Retinal pigment epithelial cell (primary cell): ENCODE measurements at regions not wholly inside any gene's neighbourhood (a gene's known extent, or its start where the extent isn't known, plus 50 kb on each side); places are given as distances from the start of the nearest gene placed in this dataset.
"Not testable (repeated sequence)": the region's sequence is repeated elsewhere in the genome, so short reads cannot be mapped to it uniquely, and the experiment has no call there.

Source experiments
- DNase-seq: peaks from one replicate; pipeline ENCODE4 v3.0.0-alpha.2; 2010; ENCODE audit warnings: low read depth
- H3K4me3 ChIP-seq: 2 replicates; pipeline ENCODE4 v1.5.1; 2011; ENCODE audit warnings: mild to moderate bottlenecking, low read length, control low read depth, moderate library complexity
- TF ChIP-seq, protein P1 (sequence below): conservative IDR thresholded peaks from 2 replicates; pipeline ENCODE4 v1.5.1; 2011; ENCODE audit warnings: low read depth, low read length, control low read depth, inconsistent platforms

DNA sequence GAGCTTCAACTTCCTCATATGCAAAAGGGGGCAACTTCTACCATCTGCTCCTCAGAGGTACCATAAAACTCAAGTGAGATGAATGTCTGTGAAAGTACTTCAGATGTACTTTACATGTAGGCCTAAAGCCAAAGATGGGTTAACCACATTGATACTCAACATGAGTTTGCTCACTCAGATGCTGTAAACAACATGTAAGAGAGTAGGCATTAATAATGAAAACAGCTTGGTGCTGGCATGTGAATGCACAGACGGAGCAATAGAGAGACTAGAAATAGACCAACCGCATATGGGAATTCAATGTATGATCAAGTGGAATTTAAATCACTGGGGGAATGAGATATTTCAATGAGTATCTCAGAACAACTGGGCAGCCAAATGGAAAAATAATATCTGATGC is 143.8 kb upstream of the CDYL start:
- TF ChIP-seq, protein P1, sequence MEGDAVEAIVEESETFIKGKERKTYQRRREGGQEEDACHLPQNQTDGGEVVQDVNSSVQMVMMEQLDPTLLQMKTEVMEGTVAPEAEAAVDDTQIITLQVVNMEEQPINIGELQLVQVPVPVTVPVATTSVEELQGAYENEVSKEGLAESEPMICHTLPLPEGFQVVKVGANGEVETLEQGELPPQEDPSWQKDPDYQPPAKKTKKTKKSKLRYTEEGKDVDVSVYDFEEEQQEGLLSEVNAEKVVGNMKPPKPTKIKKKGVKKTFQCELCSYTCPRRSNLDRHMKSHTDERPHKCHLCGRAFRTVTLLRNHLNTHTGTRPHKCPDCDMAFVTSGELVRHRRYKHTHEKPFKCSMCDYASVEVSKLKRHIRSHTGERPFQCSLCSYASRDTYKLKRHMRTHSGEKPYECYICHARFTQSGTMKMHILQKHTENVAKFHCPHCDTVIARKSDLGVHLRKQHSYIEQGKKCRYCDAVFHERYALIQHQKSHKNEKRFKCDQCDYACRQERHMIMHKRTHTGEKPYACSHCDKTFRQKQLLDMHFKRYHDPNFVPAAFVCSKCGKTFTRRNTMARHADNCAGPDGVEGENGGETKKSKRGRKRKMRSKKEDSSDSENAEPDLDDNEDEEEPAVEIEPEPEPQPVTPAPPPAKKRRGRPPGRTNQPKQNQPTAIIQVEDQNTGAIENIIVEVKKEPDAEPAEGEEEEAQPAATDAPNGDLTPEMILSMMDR = no peak
- DNase-seq = no peak
- no peak overlapping the region for H3K4me3 ChIP-seq

DNA sequence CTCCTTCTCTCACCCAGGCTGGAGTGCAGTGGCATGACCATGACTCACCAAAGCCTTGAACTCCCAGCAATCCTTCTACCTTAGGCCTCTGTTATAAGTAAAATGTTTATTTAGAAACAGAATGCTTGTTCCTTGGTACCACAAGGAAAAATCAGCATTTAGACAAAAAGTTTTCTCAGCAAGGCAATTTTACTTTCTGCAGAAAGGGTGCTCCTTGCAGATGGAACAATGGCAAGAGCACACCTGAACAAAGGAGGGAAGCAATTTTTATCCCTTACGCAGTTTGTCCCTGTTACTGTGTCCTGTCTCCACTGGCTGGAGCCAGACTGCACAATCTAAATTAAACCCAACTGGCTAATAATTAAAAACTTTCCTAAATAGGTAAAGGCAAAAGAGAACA is 146.4 kb upstream of the CDYL start:
- not testable (repeated sequence) for DNase-seq, H3K4me3 ChIP-seq

DNA sequence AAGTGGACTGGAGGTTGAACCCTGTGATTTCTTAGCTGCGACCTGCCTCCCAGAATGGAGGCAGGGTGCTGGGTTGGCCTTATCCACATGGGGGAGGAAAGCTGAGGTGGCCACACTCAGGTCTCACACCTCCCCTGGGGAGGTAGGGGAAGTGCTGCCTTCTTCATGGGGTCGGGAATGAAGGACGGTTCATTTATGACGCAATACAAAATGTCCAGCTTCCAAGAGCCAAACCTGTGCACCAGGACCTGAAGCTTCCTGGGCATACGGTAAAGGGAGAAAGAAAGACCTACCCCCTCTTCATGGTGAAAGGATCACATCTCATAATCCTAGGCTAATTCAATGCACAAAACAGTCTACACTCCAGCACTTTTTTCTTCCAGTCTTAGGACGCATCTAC is 150.6 kb upstream of the CDYL start:
- no peak overlapping the region for H3K4me3 ChIP-seq
- DNase-seq = no peak
- TF ChIP-seq, protein P1 = no peak

DNA sequence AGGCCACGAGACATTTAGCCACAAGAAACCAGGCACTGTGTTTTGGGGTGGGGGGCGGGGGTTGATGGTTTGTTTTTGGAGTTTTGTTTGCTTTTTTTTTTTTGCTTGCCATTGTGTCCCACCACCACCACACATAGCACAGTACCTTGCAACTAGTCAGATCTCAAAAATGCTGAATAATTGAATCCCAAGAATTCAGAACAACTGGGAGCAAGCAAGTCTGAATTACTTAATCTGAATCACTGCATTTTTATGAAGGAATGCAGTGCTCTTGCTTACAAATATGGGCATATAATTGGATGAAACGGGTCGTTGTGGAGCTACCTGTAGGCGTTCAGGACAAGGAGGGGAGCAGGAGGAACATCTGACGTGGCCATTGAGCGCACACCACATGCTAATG is 151.5 kb upstream of the CDYL start:
- TF ChIP-seq, protein P1 = no peak
- DNase-seq = no peak

DNA sequence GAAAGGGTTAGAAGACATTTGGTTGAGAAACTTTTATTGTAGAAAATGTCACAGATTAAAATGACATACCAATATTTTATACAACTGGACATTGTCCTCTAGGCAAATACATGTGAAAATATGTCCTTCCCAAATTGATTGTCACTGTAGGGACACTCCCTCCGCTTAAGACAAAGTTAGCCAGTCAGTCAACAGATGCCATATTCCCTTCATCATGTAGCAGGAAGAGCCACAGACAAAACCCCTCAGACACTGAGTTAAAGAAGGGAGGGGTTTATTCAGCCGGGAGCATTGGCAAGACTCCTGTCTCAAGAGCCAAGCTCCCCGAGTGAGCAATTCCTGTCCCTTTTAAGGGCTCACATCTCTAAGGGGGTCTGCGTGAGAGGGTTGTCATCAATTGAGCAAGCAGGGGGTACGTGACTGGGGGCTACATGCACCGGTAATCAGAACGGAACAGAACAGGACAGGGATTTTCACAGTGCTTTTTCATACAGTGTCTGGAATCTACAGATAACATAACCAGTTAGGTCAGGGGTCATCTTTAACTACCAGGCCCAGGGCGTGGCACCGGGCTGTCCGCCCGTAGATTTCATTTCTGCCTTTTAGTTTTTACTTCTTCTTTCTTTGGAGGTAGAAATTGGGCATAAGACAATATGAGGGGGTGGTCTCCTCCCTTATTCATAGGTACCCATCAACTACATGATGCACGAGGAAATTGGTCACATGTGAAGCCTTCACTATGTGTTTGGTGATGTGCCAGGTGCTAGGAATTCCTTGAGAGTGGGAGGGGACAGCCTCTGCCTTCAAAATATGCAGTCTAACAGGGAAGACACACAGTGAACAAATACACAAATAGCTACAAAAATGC is 155.7 kb upstream of the CDYL start:
- H3K4me3 ChIP-seq = no peak overlapping the region
- DNase-seq = no peak
- TF ChIP-seq, protein P1 = no peak

More for the DNA sequence above, 151.5 kb upstream of the CDYL start:
- H3K4me3 ChIP-seq = no peak overlapping the region

DNA sequence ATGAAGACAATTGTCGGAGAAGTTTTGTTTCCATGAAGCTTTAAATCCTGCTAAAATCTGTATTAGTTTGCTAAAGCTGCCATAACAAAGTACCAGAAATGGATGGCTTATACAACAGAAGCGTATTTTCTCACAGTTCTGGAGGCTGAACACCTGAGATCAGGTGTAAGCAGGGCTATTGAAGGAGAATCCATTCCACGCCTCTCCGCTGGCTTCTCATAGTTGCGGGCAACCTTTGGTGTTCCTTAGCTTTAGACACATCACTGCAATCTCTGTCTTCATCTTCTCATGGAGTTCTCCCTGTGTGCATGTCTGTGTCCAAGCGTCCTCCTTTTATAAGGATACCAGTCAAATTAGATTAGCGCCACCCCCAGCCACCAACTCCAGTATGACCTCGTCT is 159.9 kb upstream of the CDYL start:
- H3K4me3 ChIP-seq = no peak overlapping the region
- no peak for DNase-seq
- TF ChIP-seq, protein P1 = no peak

DNA sequence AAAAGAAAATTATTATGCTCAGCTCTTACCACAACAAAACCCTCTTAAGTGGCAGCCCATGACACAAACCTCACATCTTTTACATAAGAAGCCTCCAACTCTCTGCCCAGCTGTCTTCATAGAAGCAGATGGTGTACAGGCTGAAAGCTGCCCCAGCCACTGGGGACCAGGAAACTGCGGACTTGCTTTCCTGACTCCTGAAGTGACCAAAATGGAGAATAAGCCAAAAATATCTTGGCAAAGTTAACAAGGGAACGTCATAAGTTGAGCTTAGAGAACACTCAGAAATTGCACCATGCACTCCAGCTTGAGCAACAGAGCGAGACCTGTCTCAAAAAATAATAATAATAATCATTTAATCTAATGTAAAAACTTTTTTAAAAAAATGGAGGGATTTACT is 160.3 kb upstream of the CDYL start:
- no peak overlapping the region for H3K4me3 ChIP-seq
- TF ChIP-seq, protein P1 = no peak
- no peak for DNase-seq

DNA sequence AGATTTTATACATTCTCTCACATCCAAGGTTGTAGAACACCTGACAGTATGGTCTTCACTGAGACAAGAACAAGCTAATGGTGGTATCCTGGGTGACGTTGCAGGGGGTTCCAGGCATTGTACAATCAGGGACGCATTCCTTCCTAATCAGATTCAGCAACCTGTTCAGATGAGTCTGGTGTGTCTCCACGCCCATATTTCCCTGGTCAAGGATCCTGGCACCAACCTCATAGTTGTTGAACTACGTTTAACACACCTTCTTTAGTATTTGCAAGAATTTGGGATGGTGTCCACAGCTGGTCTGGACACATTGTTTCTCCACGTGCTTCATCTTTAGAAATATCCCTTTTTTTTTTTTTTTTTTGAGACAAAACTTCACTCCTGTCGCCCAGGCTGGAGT is 161.0 kb upstream of the CDYL start:
- TF ChIP-seq, protein P1 = no peak

More for the DNA sequence above, 161.0 kb upstream of the CDYL start:
- DNase-seq = no peak
- H3K4me3 ChIP-seq = no peak overlapping the region
